HEK293 (cell line): ENCODE measurements at regions not wholly inside any gene's neighbourhood (a gene's known extent, or its start where the extent isn't known, plus 50 kb on each side); places are given as distances from the start of the nearest gene placed in this dataset.

Source experiments
- CTCF ChIA-PET: fragments of 350-600 bp; formaldehyde crosslinking; extraction: SDS; loops from one replicate; lab custom pipeline; 2021; ENCODE audit warnings: antibody characterized with exemption; lab: Yijun Ruan, JAX
- POLR2A ChIA-PET: fragments of 300-600 bp; formaldehyde crosslinking; extraction: SDS; loops from one replicate; lab custom pipeline; 2020; ENCODE audit warnings: antibody characterized with exemption, inconsistent platforms; lab: Yijun Ruan, JAX
- H3K27ac ChIP-seq: fragments of 200-500 bp; sonication (Bioruptor generic); 2 replicates; pipeline ENCODE4 v1.5.1; 2014; ENCODE audit warnings: low read depth, low read length, control low read depth, inconsistent platforms; ENCODE audit errors: extremely low read depth
- H3K36me3 ChIP-seq, 2 experiments: fragments of 200-500 bp in 1 of 2; sonication (Bioruptor generic) in 1 of 2; 1 replicate in 1 of 2; 2 replicates in 1 of 2; pipeline ENCODE4 v1.5.1; 2014 to 2017; ENCODE audit warnings: inconsistent platforms in 2 of 2, low read length in 2 of 2; ENCODE audit not compliant: control insufficient read depth in 2 of 2, insufficient read depth in 1 of 2
- H3K4me1 ChIP-seq: fragments of 200-500 bp; sonication (Bioruptor generic); 2 replicates; pipeline ENCODE4 v1.5.1; 2014; ENCODE audit warnings: mild to moderate bottlenecking, low read length, inconsistent platforms; ENCODE audit not compliant: control insufficient read depth, insufficient read depth
- H3K4me3 ChIP-seq: 2 replicates; pipeline ENCODE4 v1.5.1; 2011; ENCODE audit warnings: low read depth, mild to moderate bottlenecking, control low read depth, low read length, moderate library complexity
- H3K9me3 ChIP-seq: fragments of 200-500 bp; sonication (Bioruptor generic); 2 replicates; pipeline ENCODE4 v1.5.1; 2014; ENCODE audit warnings: low read depth, low read length, inconsistent platforms; ENCODE audit not compliant: control insufficient read depth, insufficient read depth
- INSM2 ChIP-seq: fragments of 450-650 bp; formaldehyde crosslinking; IDR thresholded peaks from 2 replicates; pipeline ENCODE4 v1.5.1; 2016; ENCODE audit warnings: missing biosample characterization, missing genetic modification characterization
- KLF10 ChIP-seq: fragments of 450-650 bp; IDR thresholded peaks from 2 replicates; pipeline ENCODE4 v1.5.1; 2018; ENCODE audit warnings: missing biosample characterization, mild to moderate bottlenecking, missing genetic modification characterization
- KLF8 ChIP-seq: fragments of 450-650 bp; formaldehyde crosslinking; IDR thresholded peaks from 2 replicates; pipeline ENCODE4 v1.5.1; 2016; ENCODE audit warnings: missing biosample characterization, missing genetic modification characterization
- TRIM28 ChIP-seq: IDR thresholded peaks from 2 replicates; pipeline ENCODE4 v1.6.1; 2011; ENCODE audit warnings: low read length, control low read depth, borderline replicate concordance
- ZBTB8A ChIP-seq: fragments of 450-650 bp; formaldehyde crosslinking; IDR thresholded peaks from 2 replicates; pipeline ENCODE4 v1.5.1; 2016; ENCODE audit warnings: missing biosample characterization, missing genetic modification characterization
- ZFP3 ChIP-seq: fragments of 450-650 bp; formaldehyde crosslinking; IDR thresholded peaks from 2 replicates; pipeline ENCODE4 v1.5.1; 2016; ENCODE audit warnings: low read depth, missing biosample characterization, missing genetic modification characterization
- ZNF132 ChIP-seq: fragments of 450-650 bp; formaldehyde crosslinking; IDR thresholded peaks from 2 replicates; pipeline ENCODE4 v1.5.1; 2017; ENCODE audit warnings: missing biosample characterization, missing genetic modification characterization, borderline replicate concordance
- ZNF157 ChIP-seq: fragments of 450-650 bp; formaldehyde crosslinking; IDR thresholded peaks from 2 replicates; pipeline ENCODE4 v1.5.1; 2016; ENCODE audit warnings: missing biosample characterization, missing genetic modification characterization
- ZNF223 ChIP-seq: fragments of 450-650 bp; formaldehyde crosslinking; IDR thresholded peaks from 2 replicates; pipeline ENCODE4 v1.5.1; 2016; ENCODE audit warnings: missing biosample characterization, missing genetic modification characterization
- ZNF292 ChIP-seq: fragments of 450-650 bp; formaldehyde crosslinking; IDR thresholded peaks from 2 replicates; pipeline ENCODE4 v1.5.1; 2016; ENCODE audit warnings: low read depth, missing biosample characterization, missing genetic modification characterization, borderline replicate concordance
- ZNF354C ChIP-seq: fragments of 450-650 bp; formaldehyde crosslinking; IDR thresholded peaks from 2 replicates; pipeline ENCODE4 v1.5.1; 2016; ENCODE audit warnings: missing biosample characterization, missing genetic modification characterization, low read depth, borderline replicate concordance
- ZNF426 ChIP-seq: fragments of 450-650 bp; formaldehyde crosslinking; IDR thresholded peaks from 2 replicates; pipeline ENCODE4 v1.5.1; 2017; ENCODE audit warnings: missing biosample characterization, missing genetic modification characterization, mild to moderate bottlenecking, inconsistent platforms, moderate library complexity
- ZNF558 ChIP-seq: fragments of 450-650 bp; formaldehyde crosslinking; IDR thresholded peaks from 2 replicates; pipeline ENCODE4 v1.5.1; 2016; ENCODE audit warnings: missing biosample characterization, missing genetic modification characterization
- ZNF560 ChIP-seq: fragments of 450-650 bp; formaldehyde crosslinking; IDR thresholded peaks from 2 replicates; pipeline ENCODE4 v1.5.1; 2017; ENCODE audit warnings: missing biosample characterization, missing genetic modification characterization, borderline replicate concordance
- ZNF585B ChIP-seq: fragments of 450-650 bp; formaldehyde crosslinking; IDR thresholded peaks from 2 replicates; pipeline ENCODE4 v1.5.1; 2016; ENCODE audit warnings: missing biosample characterization, missing genetic modification characterization
- ZNF621 ChIP-seq: fragments of 450-650 bp; formaldehyde crosslinking; IDR thresholded peaks from 2 replicates; pipeline ENCODE4 v1.5.1; 2017; ENCODE audit warnings: missing biosample characterization, missing genetic modification characterization
- ZNF629 ChIP-seq: fragments of 450-650 bp; formaldehyde crosslinking; IDR thresholded peaks from 2 replicates; pipeline ENCODE4 v1.5.1; 2017; ENCODE audit warnings: missing biosample characterization, missing genetic modification characterization
- ZNF768 ChIP-seq: fragments of 450-650 bp; formaldehyde crosslinking; IDR thresholded peaks from 2 replicates; pipeline ENCODE4 v1.5.1; 2018; ENCODE audit warnings: missing biosample characterization, mild to moderate bottlenecking, missing genetic modification characterization
- ZNF776 ChIP-seq: fragments of 450-650 bp; formaldehyde crosslinking; IDR thresholded peaks from 2 replicates; pipeline ENCODE4 v1.5.0; 2017; ENCODE audit warnings: missing biosample characterization, missing genetic modification characterization, borderline replicate concordance
- TF ChIP-seq, protein P1 (sequence below): fragments of 450-650 bp; formaldehyde crosslinking; IDR thresholded peaks from 2 replicates; pipeline ENCODE4 v1.5.1; 2017; ENCODE audit warnings: missing biosample characterization, missing genetic modification characterization
- TF ChIP-seq, protein P2 (sequence below): fragments of 450-650 bp; formaldehyde crosslinking; IDR thresholded peaks from 2 replicates; pipeline ENCODE4 v1.5.1; 2016; ENCODE audit warnings: missing biosample characterization, missing genetic modification characterization, borderline replicate concordance
- TF ChIP-seq, protein P3 (sequence below): fragments of 450-650 bp; formaldehyde crosslinking; IDR thresholded peaks from 2 replicates; pipeline ENCODE4 v1.5.1; 2016; ENCODE audit warnings: missing biosample characterization, missing genetic modification characterization, low read depth
- TF ChIP-seq, protein P4 (sequence below): sonication (generic); formaldehyde crosslinking; IDR thresholded peaks from 2 replicates; pipeline ENCODE4 v1.8.1; 2022; ENCODE audit warnings: mild to moderate bottlenecking, moderate library complexity, missing genetic modification reagents

DNA sequence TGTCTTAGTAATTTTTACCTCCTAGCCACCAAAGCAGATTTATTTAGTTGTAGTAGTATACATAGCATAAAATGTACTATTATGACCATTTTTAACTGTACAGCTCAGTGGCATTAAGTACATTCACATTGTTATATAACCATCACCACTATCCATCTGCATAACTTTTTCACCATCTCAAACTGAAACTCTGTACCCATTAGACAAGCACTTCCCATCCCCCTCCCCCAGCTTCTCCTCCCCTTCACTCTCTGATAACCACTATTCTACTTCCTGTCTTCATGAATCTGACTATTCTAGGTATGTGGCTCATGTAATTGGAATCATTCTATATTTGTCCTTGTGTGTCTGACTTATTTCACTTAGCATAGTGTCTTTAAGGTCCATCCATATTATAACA lies 71.9 kb downstream of the MRPL32 start:
- H3K4me1 ChIP-seq, result no peaks in the 10 kb centered on the region
- H3K27ac ChIP-seq, result no peak overlapping the region
- no peaks in the 10 kb centered on the region for H3K36me3 ChIP-seq
- CTCF ChIA-PET, result interaction anchor here (1.1 to 1.4 kb wide), 2 partner anchors 8 to 59 kb away, joined by 3 read pairs; no protein-coding TSS in a partner anchor
- TF ChIP-seq ZNF132 (tag by site-specific recombination) (no peak), ZNF629 (tag by site-specific recombination) (no peak), ZNF223 (tag by site-specific recombination) (no peak), ZNF768 (no peak), ZNF426 (no peak), ZNF621 (tag by site-specific recombination) (no peak), ZNF585B (tag by site-specific recombination) (no peak), TRIM28 (no peak), KLF10 (tag by site-specific recombination) (no peak), ZNF157 (no peak)
- TF ChIP-seq, protein P1, sequence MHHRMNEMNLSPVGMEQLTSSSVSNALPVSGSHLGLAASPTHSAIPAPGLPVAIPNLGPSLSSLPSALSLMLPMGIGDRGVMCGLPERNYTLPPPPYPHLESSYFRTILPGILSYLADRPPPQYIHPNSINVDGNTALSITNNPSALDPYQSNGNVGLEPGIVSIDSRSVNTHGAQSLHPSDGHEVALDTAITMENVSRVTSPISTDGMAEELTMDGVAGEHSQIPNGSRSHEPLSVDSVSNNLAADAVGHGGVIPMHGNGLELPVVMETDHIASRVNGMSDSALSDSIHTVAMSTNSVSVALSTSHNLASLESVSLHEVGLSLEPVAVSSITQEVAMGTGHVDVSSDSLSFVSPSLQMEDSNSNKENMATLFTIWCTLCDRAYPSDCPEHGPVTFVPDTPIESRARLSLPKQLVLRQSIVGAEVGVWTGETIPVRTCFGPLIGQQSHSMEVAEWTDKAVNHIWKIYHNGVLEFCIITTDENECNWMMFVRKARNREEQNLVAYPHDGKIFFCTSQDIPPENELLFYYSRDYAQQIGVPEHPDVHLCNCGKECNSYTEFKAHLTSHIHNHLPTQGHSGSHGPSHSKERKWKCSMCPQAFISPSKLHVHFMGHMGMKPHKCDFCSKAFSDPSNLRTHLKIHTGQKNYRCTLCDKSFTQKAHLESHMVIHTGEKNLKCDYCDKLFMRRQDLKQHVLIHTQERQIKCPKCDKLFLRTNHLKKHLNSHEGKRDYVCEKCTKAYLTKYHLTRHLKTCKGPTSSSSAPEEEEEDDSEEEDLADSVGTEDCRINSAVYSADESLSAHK (tag by site-specific recombination), result no peak
- TF ChIP-seq, protein P2, sequence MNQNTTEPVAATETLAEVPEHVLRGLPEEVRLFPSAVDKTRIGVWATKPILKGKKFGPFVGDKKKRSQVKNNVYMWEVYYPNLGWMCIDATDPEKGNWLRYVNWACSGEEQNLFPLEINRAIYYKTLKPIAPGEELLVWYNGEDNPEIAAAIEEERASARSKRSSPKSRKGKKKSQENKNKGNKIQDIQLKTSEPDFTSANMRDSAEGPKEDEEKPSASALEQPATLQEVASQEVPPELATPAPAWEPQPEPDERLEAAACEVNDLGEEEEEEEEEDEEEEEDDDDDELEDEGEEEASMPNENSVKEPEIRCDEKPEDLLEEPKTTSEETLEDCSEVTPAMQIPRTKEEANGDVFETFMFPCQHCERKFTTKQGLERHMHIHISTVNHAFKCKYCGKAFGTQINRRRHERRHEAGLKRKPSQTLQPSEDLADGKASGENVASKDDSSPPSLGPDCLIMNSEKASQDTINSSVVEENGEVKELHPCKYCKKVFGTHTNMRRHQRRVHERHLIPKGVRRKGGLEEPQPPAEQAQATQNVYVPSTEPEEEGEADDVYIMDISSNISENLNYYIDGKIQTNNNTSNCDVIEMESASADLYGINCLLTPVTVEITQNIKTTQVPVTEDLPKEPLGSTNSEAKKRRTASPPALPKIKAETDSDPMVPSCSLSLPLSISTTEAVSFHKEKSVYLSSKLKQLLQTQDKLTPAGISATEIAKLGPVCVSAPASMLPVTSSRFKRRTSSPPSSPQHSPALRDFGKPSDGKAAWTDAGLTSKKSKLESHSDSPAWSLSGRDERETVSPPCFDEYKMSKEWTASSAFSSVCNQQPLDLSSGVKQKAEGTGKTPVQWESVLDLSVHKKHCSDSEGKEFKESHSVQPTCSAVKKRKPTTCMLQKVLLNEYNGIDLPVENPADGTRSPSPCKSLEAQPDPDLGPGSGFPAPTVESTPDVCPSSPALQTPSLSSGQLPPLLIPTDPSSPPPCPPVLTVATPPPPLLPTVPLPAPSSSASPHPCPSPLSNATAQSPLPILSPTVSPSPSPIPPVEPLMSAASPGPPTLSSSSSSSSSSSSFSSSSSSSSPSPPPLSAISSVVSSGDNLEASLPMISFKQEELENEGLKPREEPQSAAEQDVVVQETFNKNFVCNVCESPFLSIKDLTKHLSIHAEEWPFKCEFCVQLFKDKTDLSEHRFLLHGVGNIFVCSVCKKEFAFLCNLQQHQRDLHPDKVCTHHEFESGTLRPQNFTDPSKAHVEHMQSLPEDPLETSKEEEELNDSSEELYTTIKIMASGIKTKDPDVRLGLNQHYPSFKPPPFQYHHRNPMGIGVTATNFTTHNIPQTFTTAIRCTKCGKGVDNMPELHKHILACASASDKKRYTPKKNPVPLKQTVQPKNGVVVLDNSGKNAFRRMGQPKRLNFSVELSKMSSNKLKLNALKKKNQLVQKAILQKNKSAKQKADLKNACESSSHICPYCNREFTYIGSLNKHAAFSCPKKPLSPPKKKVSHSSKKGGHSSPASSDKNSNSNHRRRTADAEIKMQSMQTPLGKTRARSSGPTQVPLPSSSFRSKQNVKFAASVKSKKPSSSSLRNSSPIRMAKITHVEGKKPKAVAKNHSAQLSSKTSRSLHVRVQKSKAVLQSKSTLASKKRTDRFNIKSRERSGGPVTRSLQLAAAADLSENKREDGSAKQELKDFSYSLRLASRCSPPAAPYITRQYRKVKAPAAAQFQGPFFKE, result no peak
- TF ChIP-seq, all 188 proteins: peak for 0
- no peak overlapping the region for H3K4me3 ChIP-seq
- POLR2A ChIA-PET, result no interaction called here
- no peaks in the 10 kb centered on the region for H3K9me3 ChIP-seq

- CTCF ChIA-PET, result interaction anchor here (0.7 kb wide), 1 partner anchor 1531 kb away, joined by 3 read pairs; no protein-coding TSS in a partner anchor
- Histone ChIP-seq H3K9me3 (no peaks in the 10 kb centered on the region), H3K4me3 (no peak overlapping the region), H3K36me3 (no peaks in the 10 kb centered on the region), H3K4me1 (no peaks in the 10 kb centered on the region), H3K27ac (no peak overlapping the region)
- POLR2A ChIA-PET, result no interaction called here
- TF ChIP-seq KLF8 (no peak), INSM2 (tag by site-specific recombination) (no peak), ZFP3 (tag by site-specific recombination) (no peak), ZNF354C (tag by site-specific recombination) (no peak), ZNF292 (no peak), ZBTB8A (tag by site-specific recombination) (no peak), ZNF560 (tag by site-specific recombination) (no peak), ZNF558 (tag by site-specific recombination) (no peak), ZNF776 (tag by site-specific recombination) (no peak)
- TF ChIP-seq, protein P3, sequence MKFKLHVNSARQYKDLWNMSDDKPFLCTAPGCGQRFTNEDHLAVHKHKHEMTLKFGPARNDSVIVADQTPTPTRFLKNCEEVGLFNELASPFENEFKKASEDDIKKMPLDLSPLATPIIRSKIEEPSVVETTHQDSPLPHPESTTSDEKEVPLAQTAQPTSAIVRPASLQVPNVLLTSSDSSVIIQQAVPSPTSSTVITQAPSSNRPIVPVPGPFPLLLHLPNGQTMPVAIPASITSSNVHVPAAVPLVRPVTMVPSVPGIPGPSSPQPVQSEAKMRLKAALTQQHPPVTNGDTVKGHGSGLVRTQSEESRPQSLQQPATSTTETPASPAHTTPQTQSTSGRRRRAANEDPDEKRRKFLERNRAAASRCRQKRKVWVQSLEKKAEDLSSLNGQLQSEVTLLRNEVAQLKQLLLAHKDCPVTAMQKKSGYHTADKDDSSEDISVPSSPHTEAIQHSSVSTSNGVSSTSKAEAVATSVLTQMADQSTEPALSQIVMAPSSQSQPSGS (tag by site-specific recombination), result no peak
- TF ChIP-seq, protein P4, sequence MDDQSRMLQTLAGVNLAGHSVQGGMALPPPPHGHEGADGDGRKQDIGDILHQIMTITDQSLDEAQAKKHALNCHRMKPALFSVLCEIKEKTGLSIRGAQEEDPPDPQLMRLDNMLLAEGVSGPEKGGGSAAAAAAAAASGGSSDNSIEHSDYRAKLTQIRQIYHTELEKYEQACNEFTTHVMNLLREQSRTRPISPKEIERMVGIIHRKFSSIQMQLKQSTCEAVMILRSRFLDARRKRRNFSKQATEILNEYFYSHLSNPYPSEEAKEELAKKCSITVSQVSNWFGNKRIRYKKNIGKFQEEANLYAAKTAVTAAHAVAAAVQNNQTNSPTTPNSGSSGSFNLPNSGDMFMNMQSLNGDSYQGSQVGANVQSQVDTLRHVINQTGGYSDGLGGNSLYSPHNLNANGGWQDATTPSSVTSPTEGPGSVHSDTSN (CRISPR knock-in tag), result no peak
Measured at GRCh38 chr7:43006008-43006407, 73.8 kb downstream of the MRPL32 start.
